Cardiac fibroblast (primary cell): ENCODE measurements at regions not wholly inside any gene's neighbourhood (a gene's known extent, or its start where the extent isn't known, plus 50 kb on each side); places are given as distances from the start of the nearest gene placed in this dataset.

Experiments used
- DNase-seq, 2 donors: peaks; one replicate each; pipeline versions ENCODE4 v3.0.0 to v3.0.0-alpha.2; 2010; ENCODE audit warnings: low read depth in 2 of 2
- H3K4me3 ChIP-seq, 2 donors: replicated peaks in 1 of 2; 1 replicate in 1 of 2; 2 replicates in 1 of 2; pipeline ENCODE4 v1.5.1; 2011; ENCODE audit warnings: low read depth in 2 of 2, low read length in 2 of 2, mild to moderate bottlenecking in 2 of 2, moderate library complexity in 1 of 2
- CTCF ChIP-seq: IDR thresholded peaks from one replicate; pipeline ENCODE4 v1.5.1; 2011; ENCODE audit warnings: low read depth, mild to moderate bottlenecking, low read length, inconsistent platforms

GRCh38 chrX:82675104-82675503 lies 833.0 kb upstream of the POU3F4 start:
- H3K4me3 ChIP-seq: no peak overlapping the region
- no peak for DNase-seq
- TF ChIP-seq CTCF: no peak

GRCh38 chrX:82676386-82676785 lies 831.7 kb upstream of the POU3F4 start:
- TF ChIP-seq CTCF: peak; percentile 2
- peak in 1 of 2 donors; percentile 10 for DNase-seq
- H3K4me3 ChIP-seq: no peak overlapping the region

- no peak for TF ChIP-seq CTCF
- H3K4me3 ChIP-seq: no peak overlapping the region
- peak in 1 of 2 donors; percentile 2 for DNase-seq
These were observed 830.8 kb upstream of the POU3F4 start for GRCh38 chrX:82677286-82677685.

DNA sequence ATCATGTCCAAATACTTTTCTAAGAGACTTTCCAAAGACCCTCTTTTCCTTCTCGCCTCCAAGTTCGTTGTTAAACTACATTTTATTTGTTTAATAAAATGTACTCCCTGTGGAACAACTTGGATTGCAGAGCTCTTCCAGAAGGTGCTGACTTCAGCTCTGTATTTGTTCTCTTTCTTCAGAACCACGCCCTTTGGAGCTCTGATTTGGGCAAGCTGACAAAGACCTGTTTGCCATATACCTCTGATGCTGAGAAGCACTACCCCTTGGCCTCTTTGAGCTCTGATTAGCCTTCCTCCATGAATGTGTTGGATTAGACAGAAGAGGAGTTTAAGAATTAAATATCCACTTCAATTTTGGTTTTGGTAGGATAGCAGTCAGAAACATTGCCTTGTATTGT lies 815.1 kb upstream of the POU3F4 start:
- no peak overlapping the region for H3K4me3 ChIP-seq
- TF ChIP-seq CTCF: no peak
- DNase-seq: no peak

DNA sequence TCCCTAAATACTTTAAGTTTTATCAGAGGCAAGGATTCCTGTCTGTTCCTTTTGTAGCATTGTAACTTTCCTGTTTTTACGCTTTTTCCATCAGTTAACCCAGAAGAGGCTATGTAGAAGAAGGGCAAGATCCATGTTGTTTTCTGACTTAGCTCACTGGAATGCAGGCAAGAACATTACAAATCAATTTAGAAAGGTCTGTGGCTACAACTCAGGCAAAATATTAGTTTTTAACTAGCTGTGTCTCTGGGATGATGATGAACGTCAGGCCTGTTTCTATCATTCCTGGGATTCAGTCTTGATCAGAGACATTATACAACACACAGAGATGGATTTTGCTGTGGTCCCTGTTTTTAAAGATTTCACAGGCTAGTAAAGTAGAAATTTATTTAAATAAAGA lies 813.0 kb upstream of the POU3F4 start:
- no peak for TF ChIP-seq CTCF
- no peak for DNase-seq

DNA sequence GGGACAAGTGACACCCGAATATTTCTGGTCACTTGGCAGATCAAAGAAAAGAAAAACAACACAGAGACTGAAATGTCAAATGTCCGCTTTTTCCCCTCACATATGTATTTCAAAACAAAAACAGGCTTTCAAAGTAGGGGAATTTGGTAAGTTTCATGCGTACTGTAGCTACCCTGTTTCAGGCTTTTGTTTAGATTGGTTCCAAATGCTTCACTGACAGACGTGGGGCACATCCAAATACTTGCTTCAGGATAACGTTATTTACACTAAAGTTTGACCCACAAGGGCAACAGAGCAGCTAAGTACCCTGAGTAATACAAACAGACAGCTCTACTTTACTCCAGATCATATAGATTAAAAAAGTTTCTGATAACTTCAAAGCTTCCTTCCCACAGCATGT lies 804.5 kb upstream of the POU3F4 start:
- TF ChIP-seq CTCF: no peak
- no peak overlapping the region for H3K4me3 ChIP-seq
- DNase-seq: no peak

More for the DNA sequence above, 813.0 kb upstream of the POU3F4 start:
- H3K4me3 ChIP-seq: no peak overlapping the region

- H3K4me3 ChIP-seq: no peak overlapping the region
- DNase-seq: no peak
- no peak for TF ChIP-seq CTCF
These were observed 796.6 kb upstream of the POU3F4 start for GRCh38 chrX:82711457-82711856.
